Hypothalamus (tissue), 51 donors: ENCODE measurements at regions not wholly inside any gene's neighbourhood (a gene's known extent, or its start where the extent isn't known, plus 50 kb on each side); places are given as distances from the start of the nearest gene placed in this dataset.
A peak's percentile ranks its signal among the peaks of the same experiment; 100 is the strongest.
"Not testable (repeated sequence)": the region's sequence is repeated elsewhere in the genome, so short reads cannot be mapped to it uniquely, and the experiment has no call there.

Source experiments
- DNase-seq, 51 donors: peaks; one replicate each; lab custom pipeline; 2025; lab: John Stamatoyannopoulos, UW

GRCh38 chr1:58836408-58836807 is 52.6 kb upstream of the JUN start:
- no peak for DNase-seq

GRCh38 chr1:58837886-58838285 is 54.0 kb upstream of the JUN start:
- no peak for DNase-seq

- no peak for DNase-seq
These were observed 55.4 kb upstream of the JUN start for GRCh38 chr1:58839147-58839795.

- no peak for DNase-seq
These were observed 56.3 kb upstream of the JUN start for GRCh38 chr1:58839846-58840835.

GRCh38 chr1:58841455-58841854 is 57.6 kb upstream of the JUN start:
- peak in 1 of 51 donors; percentile 6 for DNase-seq

- DNase-seq, result no peak
These were observed 59.1 kb upstream of the JUN start for GRCh38 chr1:58842941-58843340.

- DNase-seq, result no peak
These were observed 60.3 kb upstream of the JUN start for GRCh38 chr1:58844176-58844575.

GRCh38 chr1:58845942-58846341 is 62.1 kb upstream of the JUN start:
- DNase-seq, result no peak

- peak in 17 of 51 donors; percentile 2 to 77 (median 19) for DNase-seq
These were observed 65.1 kb upstream of the JUN start for GRCh38 chr1:58848818-58849411.

GRCh38 chr1:58849551-58849950 is 65.7 kb upstream of the JUN start:
- DNase-seq, result no peak

GRCh38 chr1:58850636-58851035 is 66.8 kb upstream of the JUN start:
- no peak for DNase-seq

- DNase-seq, result peak in 2 of 51 donors; percentile 10 to 11
These were observed 69.1 kb upstream of the JUN start for GRCh38 chr1:58852731-58853485.

- no peak for DNase-seq
These were observed 70.7 kb upstream of the JUN start for GRCh38 chr1:58854576-58854975.

- no peak for DNase-seq
These were observed 71.7 kb upstream of the JUN start for GRCh38 chr1:58855274-58856165.

GRCh38 chr1:58856281-58856680 is 72.4 kb upstream of the JUN start:
- DNase-seq, result not testable (repeated sequence)

- DNase-seq, result no peak
These were observed 74.1 kb upstream of the JUN start for GRCh38 chr1:58857680-58858673.

GRCh38 chr1:58859769-58860485 is 76.1 kb upstream of the JUN start:
- no peak for DNase-seq

- DNase-seq, result no peak
These were observed 77.2 kb upstream of the JUN start for GRCh38 chr1:58861076-58861475.
